Stimulated activated naive CD8-positive, alpha-beta T cell treated with anti-CD3 and anti-CD28 coated beads, Interleukin-15, amount 100 ng/mL, for 72 hours (primary cell): ENCODE measurements at regions not wholly inside any gene's neighbourhood (a gene's known extent, or its start where the extent isn't known, plus 50 kb on each side); places are given as distances from the start of the nearest gene placed in this dataset.
A peak's percentile ranks its signal among the peaks of the same experiment; 100 is the strongest.
"Not testable (repeated sequence)": the region's sequence is repeated elsewhere in the genome, so short reads cannot be mapped to it uniquely, and the experiment has no call there.

Source experiments
- ATAC-seq: fragments of 150-1000 bp; cut with Tn5 transposase; 2 replicates; pipeline ENCODE4 v1.10.0; 2021; ENCODE audit warnings: mild to moderate bottlenecking, moderate library complexity
- DNase-seq, 2 donors: peaks; one replicate each; pipeline ENCODE4 v3.0.0; 2021 to 2022
- H3K27ac Mint-ChIP-seq, 2 donors: one replicate each; pipeline ENCODE4 v1.8.0; 2022; ENCODE audit warnings: mild to moderate bottlenecking in 2 of 2, mixed read lengths in 2 of 2, moderate library complexity in 2 of 2
- H3K27me3 Mint-ChIP-seq: one replicate; pipeline ENCODE4 v1.8.0; 2022; ENCODE audit warnings: mixed read lengths
- H3K4me1 Mint-ChIP-seq: one replicate; pipeline ENCODE4 v1.8.0; 2022; ENCODE audit warnings: mild to moderate bottlenecking, mixed read lengths
- H3K4me3 Mint-ChIP-seq, 2 donors: one replicate each; pipeline ENCODE4 v1.8.0; 2022; ENCODE audit warnings: mild to moderate bottlenecking in 2 of 2, mixed read lengths in 2 of 2, moderate library complexity in 1 of 2
- H3K9me3 Mint-ChIP-seq, 2 donors: one replicate each; pipeline ENCODE4 v1.8.0; 2022; ENCODE audit warnings: mixed read lengths in 2 of 2

- DNase-seq (no peak), ATAC-seq (no peak)
- H3K4me1 Mint-ChIP-seq, result no peaks in the 10 kb centered on the region
- no peak overlapping the region for H3K4me3 Mint-ChIP-seq
- H3K27ac Mint-ChIP-seq, result no peak overlapping the region
- peaks cover 10% of the 10 kb centered on the region for H3K27me3 Mint-ChIP-seq
- H3K9me3 Mint-ChIP-seq, result no peaks in the 10 kb centered on the region
Measured at GRCh38 chr20:46785958-46786357, 76.5 kb downstream of the SLC2A10 start.

- Mint-ChIP-seq H3K27me3 (peaks cover 10% of the 10 kb centered on the region), H3K4me3 (no peak overlapping the region), H3K4me1 (no peaks in the 10 kb centered on the region), H3K9me3 (no peaks in the 10 kb centered on the region), H3K27ac (no peak overlapping the region)
- DNase-seq, result no peak
- ATAC-seq, result no peak
Measured at GRCh38 chr20:46786566-46786965, 77.1 kb downstream of the SLC2A10 start.

GRCh38 chr20:46787991-46788762 is 78.7 kb downstream of the SLC2A10 start:
- Mint-ChIP-seq H3K27ac (peak overlapping the region in 1 of 2 donors; percentile 43), H3K27me3 (peaks cover 10% of the 10 kb centered on the region), H3K9me3 (no peaks in the 10 kb centered on the region), H3K4me1 (no peaks in the 10 kb centered on the region), H3K4me3 (no peak overlapping the region)
- DNase-seq (no peak), ATAC-seq (no peak)

GRCh38 chr20:46788763-46789091 is 79.3 kb downstream of the SLC2A10 start:
- not testable (repeated sequence) for H3K27ac Mint-ChIP-seq, ATAC-seq, H3K4me1 Mint-ChIP-seq, DNase-seq, H3K4me3 Mint-ChIP-seq, H3K9me3 Mint-ChIP-seq
- peaks cover 10% of the 10 kb centered on the region for H3K27me3 Mint-ChIP-seq

GRCh38 chr20:46789339-46790028 is 80.0 kb downstream of the SLC2A10 start:
- no peak for ATAC-seq
- DNase-seq, result peak in 1 of 2 donors; percentile 3
- H3K4me3 Mint-ChIP-seq, result no peak overlapping the region
- H3K27ac Mint-ChIP-seq, result no peak overlapping the region
- H3K4me1 Mint-ChIP-seq, result no peaks in the 10 kb centered on the region
- peaks cover 10% of the 10 kb centered on the region for H3K27me3 Mint-ChIP-seq
- no peaks in the 10 kb centered on the region for H3K9me3 Mint-ChIP-seq

- ATAC-seq (no peak), DNase-seq (no peak)
- Mint-ChIP-seq H3K27ac (no peak overlapping the region), H3K4me3 (no peak overlapping the region), H3K9me3 (no peaks in the 10 kb centered on the region), H3K27me3 (no peaks in the 10 kb centered on the region), H3K4me1 (no peaks in the 10 kb centered on the region)
Measured at GRCh38 chr20:46791722-46792416, 82.4 kb downstream of the SLC2A10 start.

GRCh38 chr20:46797206-46797605 is 87.8 kb downstream of the SLC2A10 start:
- Mint-ChIP-seq H3K4me3 (no peak overlapping the region), H3K27ac (peak overlapping the region in 1 of 2 donors; percentile 50), H3K9me3 (no peaks in the 10 kb centered on the region), H3K27me3 (peaks cover 20% of the 10 kb centered on the region), H3K4me1 (no peaks in the 10 kb centered on the region)
- ATAC-seq, result no peak
- DNase-seq, result no peak

GRCh38 chr20:46798430-46798829 is 89.0 kb downstream of the SLC2A10 start:
- H3K9me3 Mint-ChIP-seq, result no peaks in the 10 kb centered on the region
- no peaks in the 10 kb centered on the region for H3K4me1 Mint-ChIP-seq
- no peak overlapping the region for H3K4me3 Mint-ChIP-seq
- no peak for ATAC-seq
- no peak overlapping the region for H3K27ac Mint-ChIP-seq
- H3K27me3 Mint-ChIP-seq, result peaks cover 29% of the 10 kb centered on the region
- DNase-seq, result no peak

GRCh38 chr20:46799781-46800408 is 90.4 kb downstream of the SLC2A10 start:
- ATAC-seq, result no peak
- no peak for DNase-seq
- Mint-ChIP-seq H3K4me1 (no peaks in the 10 kb centered on the region), H3K9me3 (no peaks in the 10 kb centered on the region), H3K27ac (no peak overlapping the region), H3K4me3 (no peak overlapping the region), H3K27me3 (peaks cover 40% of the 10 kb centered on the region)

- H3K27me3 Mint-ChIP-seq, result peaks cover 40% of the 10 kb centered on the region
- no peaks in the 10 kb centered on the region for H3K4me1 Mint-ChIP-seq
- ATAC-seq, result no peak
- no peak overlapping the region for H3K27ac Mint-ChIP-seq
- H3K9me3 Mint-ChIP-seq, result no peaks in the 10 kb centered on the region
- DNase-seq, result no peak
- no peak overlapping the region for H3K4me3 Mint-ChIP-seq
Measured at GRCh38 chr20:46800409-46800804, 91.0 kb downstream of the SLC2A10 start.

GRCh38 chr20:46801003-46801702 is 91.7 kb downstream of the SLC2A10 start:
- no peak for DNase-seq
- ATAC-seq, result no peak
- no peak overlapping the region for H3K27ac Mint-ChIP-seq
- peaks cover 40% of the 10 kb centered on the region for H3K27me3 Mint-ChIP-seq
- H3K4me3 Mint-ChIP-seq, result no peak overlapping the region
- H3K4me1 Mint-ChIP-seq, result no peaks in the 10 kb centered on the region
- H3K9me3 Mint-ChIP-seq, result no peaks in the 10 kb centered on the region

- ATAC-seq (no peak), DNase-seq (no peak)
- no peak overlapping the region for H3K4me3 Mint-ChIP-seq
- peaks cover 49% of the 10 kb centered on the region for H3K27me3 Mint-ChIP-seq
- no peaks in the 10 kb centered on the region for H3K4me1 Mint-ChIP-seq
- no peak overlapping the region for H3K27ac Mint-ChIP-seq
- H3K9me3 Mint-ChIP-seq, result no peaks in the 10 kb centered on the region
Measured at GRCh38 chr20:46802722-46803121, 91.9 kb upstream of the EYA2 start.

GRCh38 chr20:46803123-46804020 is 91.3 kb upstream of the EYA2 start:
- Mint-ChIP-seq H3K4me1 (no peaks in the 10 kb centered on the region), H3K27me3 (peaks cover 49% of the 10 kb centered on the region), H3K9me3 (no peaks in the 10 kb centered on the region), H3K4me3 (no peak overlapping the region), H3K27ac (no peak overlapping the region)
- DNase-seq, result no peak
- no peak for ATAC-seq

GRCh38 chr20:46804126-46804525 is 90.5 kb upstream of the EYA2 start:
- peak overlapping the region in 1 of 2 donors; percentile 30 for H3K27ac Mint-ChIP-seq
- ATAC-seq (no peak), DNase-seq (no peak)
- H3K9me3 Mint-ChIP-seq, result no peaks in the 10 kb centered on the region
- no peaks in the 10 kb centered on the region for H3K4me1 Mint-ChIP-seq
- H3K27me3 Mint-ChIP-seq, result peaks cover 43% of the 10 kb centered on the region
- no peak overlapping the region for H3K4me3 Mint-ChIP-seq
